PC-3 (cell line): ENCODE measurements at regions not wholly inside any gene's neighbourhood (a gene's known extent, or its start where the extent isn't known, plus 50 kb on each side); places are given as distances from the start of the nearest gene placed in this dataset.

Source experiments
- ATAC-seq: fragments of 200-7000 bp; cut with Tn5 transposase; 2 replicates; pipeline ENCODE4 v1.9.1; 2020; ENCODE audit warnings: mild to moderate bottlenecking, moderate library complexity
- BruUV-seq: library from RNA; stranded (reverse); fragments of 400-500 nt; replicated peaks from 2 replicates; lab custom pipeline; 2021; lab: Mats Ljungman, UMichigan
- CTCF ChIA-PET: fragments of 300-600 bp; sonication (Branson Sonifier 250); formaldehyde crosslinking; loops from one replicate; lab custom pipeline; 2022; ENCODE audit warnings: antibody characterized with exemption; lab: Charles Lee
- POLR2A ChIA-PET: fragments of 300-600 bp; sonication (Branson Sonifier 250); formaldehyde crosslinking; loops from one replicate; lab custom pipeline; 2022; ENCODE audit warnings: antibody characterized with exemption; ENCODE audit not compliant: unreplicated experiment; lab: Charles Lee
- DNase-seq: peaks from one replicate; pipeline ENCODE4 v3.0.0-alpha.2; 2015
- H2AFZ ChIP-seq: fragments of 300-600 bp; sonication (generic); 2 replicates; pipeline ENCODE4 v1.6.0; 2016; ENCODE audit warnings: antibody characterized with exemption, low read length
- H3F3A ChIP-seq: fragments of 300-600 bp; sonication (generic); one replicate; pipeline ENCODE4 v1.6.0; 2017; ENCODE audit warnings: antibody characterized with exemption, low read length, control low read depth, mild to moderate bottlenecking; ENCODE audit not compliant: unreplicated experiment
- H3K27ac ChIP-seq: fragments of 300-600 bp; sonication (generic); 2 replicates; pipeline ENCODE4 v1.5.1; 2016; ENCODE audit warnings: mild to moderate bottlenecking, low read length
- H3K27me3 ChIP-seq: fragments of 300-600 bp; sonication (generic); 2 replicates; pipeline ENCODE4 v1.6.1; 2016; ENCODE audit warnings: low read length, mixed read lengths
- H3K36me3 ChIP-seq: fragments of 300-600 bp; sonication (generic); 2 replicates; pipeline ENCODE4 v1.6.1; 2016; ENCODE audit warnings: low read depth, mixed run types, low read length, mixed read lengths
- H3K4me1 ChIP-seq: fragments of 300-600 bp; sonication (generic); 2 replicates; pipeline ENCODE4 v1.5.1; 2016; ENCODE audit warnings: low read length; ENCODE audit not compliant: insufficient read depth
- H3K4me2 ChIP-seq: fragments of 300-600 bp; sonication (generic); 2 replicates; pipeline ENCODE4 v1.6.0; 2016; ENCODE audit warnings: low read length
- H3K4me3 ChIP-seq: fragments of 300-600 bp; sonication (generic); 2 replicates; pipeline ENCODE4 v1.5.1; 2016; ENCODE audit warnings: mild to moderate bottlenecking, low read length, mixed read lengths
- H3K79me2 ChIP-seq: fragments of 300-600 bp; sonication (generic); 2 replicates; pipeline ENCODE4 v1.6.1; 2017; ENCODE audit warnings: low read length, mixed read lengths
- H3K9ac ChIP-seq: fragments of 300-600 bp; sonication (generic); 2 replicates; pipeline ENCODE4 v1.6.0; 2016; ENCODE audit warnings: mild to moderate bottlenecking, low read length
- H3K9me2 ChIP-seq: fragments of 300-600 bp; sonication (generic); replicated peaks from 2 replicates; pipeline ENCODE4 v1.6.1; 2016; ENCODE audit warnings: mixed run types, low read length, mixed read lengths
- H3K9me3 ChIP-seq: fragments of 300-600 bp; sonication (generic); 2 replicates; pipeline ENCODE4 v1.6.1; 2016; ENCODE audit warnings: low read length, mixed read lengths
- H4K20me1 ChIP-seq: fragments of 300-600 bp; sonication (generic); 2 replicates; pipeline ENCODE4 v1.6.1; 2016; ENCODE audit warnings: low read length, mixed read lengths
- CTCF ChIP-seq: fragments of 300-600 bp; sonication (generic); conservative IDR thresholded peaks from 2 replicates; pipeline ENCODE4 v1.5.1; 2017; ENCODE audit warnings: antibody characterized with exemption, low read depth, mild to moderate bottlenecking, low read length
- EZH2 ChIP-seq: fragments of 300-600 bp; sonication (generic); IDR thresholded peaks from one replicate; pipeline ENCODE4 v1.6.1; 2017; ENCODE audit warnings: antibody characterized with exemption, mild to moderate bottlenecking, low read length; ENCODE audit not compliant: unreplicated experiment
- EZH2phosphoT487 ChIP-seq: fragments of 300-600 bp; sonication (generic); IDR thresholded peaks from 2 replicates; pipeline ENCODE4 v1.6.1; 2018; ENCODE audit warnings: mild to moderate bottlenecking, antibody characterized with exemption, low read length, borderline replicate concordance
- intact Hi-C: fragments of 100-400 bp; cut with micrococcal nuclease; formaldehyde crosslinking; loops from 2 replicates; pipeline ENCODE4 v1.9.0; 2023

- H3K27ac ChIP-seq, result no peak overlapping the region
- no peak overlapping the region for H2AFZ ChIP-seq
- H3K27me3 ChIP-seq, result no peaks in the 10 kb centered on the region
- no peak for TF ChIP-seq CTCF
- TF ChIP-seq EZH2phosphoT487, result no peak
- TF ChIP-seq EZH2, result no peak
- no peaks in the 10 kb centered on the region for H3K9me2 ChIP-seq
- H3K9ac ChIP-seq, result no peak overlapping the region
- intact Hi-C loops, result no loop called here
- no TSS peak for BruUV-seq
- H3K4me1 ChIP-seq, result no peaks in the 10 kb centered on the region
- CTCF ChIA-PET, result no interaction called here
- no peak overlapping the region for H3K4me2 ChIP-seq
- no peaks in the 10 kb centered on the region for H3F3A ChIP-seq
- H3K79me2 ChIP-seq, result no peaks in the 10 kb centered on the region
- no peak overlapping the region for H3K4me3 ChIP-seq
- H3K36me3 ChIP-seq, result no peaks in the 10 kb centered on the region
- POLR2A ChIA-PET, result no interaction called here
- DNase-seq, result no peak
- peaks cover 6% of the 10 kb centered on the region; the same call in 1 of the 2 replicates for H3K9me3 ChIP-seq
- no peak for ATAC-seq
- H4K20me1 ChIP-seq, result no peaks in the 10 kb centered on the region
Observed at GRCh38 chr22:34760276-34761008, 305.5 kb upstream of the ISX start.

GRCh38 chr22:34761111-34761510, 304.8 kb upstream of the ISX start:
- ChIA-PET CTCF (no interaction called here), POLR2A (no interaction called here)
- Histone ChIP-seq H3K27me3 (no peaks in the 10 kb centered on the region), H3K4me1 (no peaks in the 10 kb centered on the region), H2AFZ (no peak overlapping the region), H3F3A (no peaks in the 10 kb centered on the region), H3K9me2 (no peaks in the 10 kb centered on the region), H3K4me3 (no peak overlapping the region), H4K20me1 (no peaks in the 10 kb centered on the region), H3K79me2 (no peaks in the 10 kb centered on the region), H3K9ac (no peak overlapping the region), H3K27ac (no peak overlapping the region), H3K4me2 (no peak overlapping the region), H3K9me3 (peaks cover 6% of the 10 kb centered on the region; the same call in 1 of the 2 replicates), H3K36me3 (no peaks in the 10 kb centered on the region)
- TF ChIP-seq EZH2, result no peak
- no peak for TF ChIP-seq EZH2phosphoT487
- TF ChIP-seq CTCF, result no peak
- no TSS peak for BruUV-seq
- no peak for ATAC-seq
- intact Hi-C loops, result no loop called here
- no peak for DNase-seq

GRCh38 chr22:34763496-34763895, 302.5 kb upstream of the ISX start:
- no peaks in the 10 kb centered on the region for H3K36me3 ChIP-seq
- H3K79me2 ChIP-seq, result no peaks in the 10 kb centered on the region
- peaks cover 11% of the 10 kb centered on the region; the same call in 1 of the 2 replicates for H3K9me3 ChIP-seq
- H2AFZ ChIP-seq, result no peak overlapping the region
- ATAC-seq (no peak), DNase-seq (no peak)
- H3K4me1 ChIP-seq, result no peaks in the 10 kb centered on the region
- no peaks in the 10 kb centered on the region for H3F3A ChIP-seq
- H3K4me3 ChIP-seq, result no peak overlapping the region
- CTCF ChIA-PET, result no interaction called here
- no peaks in the 10 kb centered on the region for H4K20me1 ChIP-seq
- H3K9me2 ChIP-seq, result no peaks in the 10 kb centered on the region
- H3K27ac ChIP-seq, result no peak overlapping the region
- no peaks in the 10 kb centered on the region for H3K27me3 ChIP-seq
- BruUV-seq, result no TSS peak
- TF ChIP-seq EZH2, result no peak
- no peak for TF ChIP-seq CTCF
- TF ChIP-seq EZH2phosphoT487, result no peak
- intact Hi-C loops, result no loop called here
- POLR2A ChIA-PET, result no interaction called here
- H3K9ac ChIP-seq, result no peak overlapping the region
- H3K4me2 ChIP-seq, result no peak overlapping the region
